GM18858 (cell line): ENCODE measurements at regions not wholly inside any gene's neighbourhood (a gene's known extent, or its start where the extent isn't known, plus 50 kb on each side); places are given as distances from the start of the nearest gene placed in this dataset.

Source experiments
- ATAC-seq: cut with Tn5 transposase; IDR thresholded peaks from one replicate; pipeline ENCODE4 v1.9.1; 2021; ENCODE audit not compliant: unreplicated experiment

- no peak for ATAC-seq
Observed at GRCh38 chr22:22392131-22392530, 116.4 kb downstream of the ZNF280B start.

- ATAC-seq, result no peak
Observed at GRCh38 chr22:22394591-22394990, 114.0 kb downstream of the ZNF280B start.

DNA sequence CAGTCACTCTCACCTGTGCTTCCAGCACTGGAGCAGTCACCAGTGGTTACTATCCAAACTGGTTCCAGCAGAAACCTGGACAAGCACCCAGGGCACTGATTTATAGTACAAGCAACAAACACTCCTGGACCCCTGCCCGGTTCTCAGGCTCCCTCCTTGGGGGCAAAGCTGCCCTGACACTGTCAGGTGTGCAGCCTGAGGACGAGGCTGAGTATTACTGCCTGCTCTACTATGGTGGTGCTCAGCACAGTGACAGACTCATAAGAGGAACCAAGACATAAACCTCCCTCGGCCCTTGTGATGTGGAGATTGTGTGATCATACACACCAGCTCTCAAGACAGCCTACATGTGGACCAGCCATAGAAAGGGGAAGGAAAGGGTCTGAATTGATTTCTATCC, 113.3 kb downstream of the ZNF280B start:
- no peak for ATAC-seq

DNA sequence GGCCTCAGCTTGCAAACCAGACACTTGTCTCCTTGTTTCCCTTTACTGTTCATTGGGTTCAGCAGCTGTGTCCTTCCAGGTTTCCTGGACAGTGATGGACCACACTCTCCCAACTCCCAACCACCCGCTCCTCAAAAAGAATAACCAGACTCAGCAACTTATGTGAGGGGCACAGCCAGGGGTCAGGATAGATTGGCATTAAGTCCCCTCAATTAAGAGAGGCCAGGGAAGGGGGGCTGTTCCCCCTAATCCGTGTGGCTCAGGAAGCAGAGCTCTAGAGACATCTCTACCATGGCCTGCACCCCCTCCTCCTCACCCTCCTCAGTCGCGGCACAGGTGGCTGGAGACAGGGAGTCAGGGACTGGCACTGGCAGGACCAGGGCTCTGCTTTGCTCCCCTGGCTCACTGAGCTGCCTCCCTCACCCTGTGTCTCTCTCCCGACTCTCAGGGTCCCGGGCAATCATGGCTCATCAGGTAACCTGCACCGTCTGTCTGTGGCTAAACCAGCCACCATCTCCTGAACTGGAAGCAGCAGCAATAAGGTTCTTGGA, 111.7 kb downstream of the ZNF280B start:
- no peak for ATAC-seq

GRCh38 chr22:22397292-22397870, 111.2 kb downstream of the ZNF280B start:
- no peak for ATAC-seq

DNA sequence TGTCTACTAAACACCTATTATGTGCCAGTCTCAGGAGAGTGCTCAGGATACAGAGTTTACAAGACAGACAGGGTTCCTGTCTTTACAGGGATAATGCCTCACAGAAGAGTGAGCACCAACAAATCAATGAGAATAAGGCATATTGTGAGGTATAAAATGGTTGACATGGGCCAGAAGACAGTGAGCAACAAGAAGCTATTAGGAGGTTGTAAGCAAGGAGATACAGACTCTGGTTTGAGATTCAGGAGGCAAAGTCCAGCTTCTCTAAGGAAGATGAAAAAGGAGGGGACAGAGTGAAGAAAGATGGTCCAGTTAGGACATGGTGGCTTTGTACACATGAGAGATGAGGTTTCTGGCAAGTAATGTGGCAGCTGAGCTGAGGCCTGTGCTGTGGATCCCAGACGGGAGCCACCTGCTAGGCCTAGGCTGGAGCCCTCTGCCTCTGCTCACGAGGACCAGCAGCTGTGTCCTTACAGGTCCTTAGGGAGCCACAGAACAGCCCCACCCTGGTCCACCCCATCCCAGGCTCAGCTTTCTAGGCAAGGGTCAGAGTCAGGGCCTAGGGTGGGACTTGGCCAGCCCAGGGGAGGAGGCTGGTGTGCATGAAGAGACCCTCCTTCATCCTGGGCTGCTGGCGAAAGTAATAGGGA, 110.5 kb downstream of the ZNF280B start:
- no peak for ATAC-seq

- no peak for ATAC-seq
Observed at GRCh38 chr22:22398530-22399327, 109.8 kb downstream of the ZNF280B start.

- ATAC-seq, result no peak
Observed at GRCh38 chr22:22400099-22400498, 108.4 kb downstream of the ZNF280B start.

DNA sequence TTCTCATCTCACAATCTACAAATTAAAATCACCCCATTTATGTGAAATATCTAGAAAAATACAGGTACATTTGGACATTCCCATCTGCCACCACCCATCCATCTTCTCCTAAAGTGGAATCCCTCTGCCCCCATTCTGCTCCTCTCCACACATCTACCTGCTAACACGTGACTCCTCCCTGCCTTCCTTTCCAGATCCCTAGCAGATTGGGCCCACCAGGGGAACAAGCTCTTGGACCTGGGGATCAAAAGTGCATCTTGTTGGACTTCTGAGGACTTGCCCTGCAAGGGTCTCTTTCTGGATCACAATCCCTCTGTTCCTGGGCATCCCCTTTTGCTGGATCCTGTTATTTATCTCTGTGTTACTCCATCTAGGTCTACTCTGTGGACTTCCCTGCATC, 107.6 kb downstream of the ZNF280B start:
- ATAC-seq, result no peak

DNA sequence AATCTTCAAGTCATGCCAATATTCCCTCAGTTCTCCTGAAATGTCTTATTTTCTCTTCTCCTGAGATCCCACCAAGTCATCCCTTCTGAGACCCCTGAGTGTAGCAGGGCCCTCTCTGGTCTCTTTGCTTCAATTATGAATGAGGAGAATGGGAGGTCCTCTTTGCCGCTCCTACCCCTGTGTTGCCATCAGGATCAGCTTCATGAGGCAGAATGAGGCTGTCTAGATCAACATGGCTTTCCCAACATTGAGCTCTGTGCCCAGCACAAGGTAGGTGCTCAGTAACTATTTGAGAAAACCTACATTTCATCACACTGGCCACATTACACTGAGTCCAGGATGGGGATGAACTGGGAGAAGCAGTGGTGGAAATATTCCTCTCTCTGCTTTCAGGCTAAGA, 107.2 kb downstream of the ZNF280B start:
- ATAC-seq, result no peak

DNA sequence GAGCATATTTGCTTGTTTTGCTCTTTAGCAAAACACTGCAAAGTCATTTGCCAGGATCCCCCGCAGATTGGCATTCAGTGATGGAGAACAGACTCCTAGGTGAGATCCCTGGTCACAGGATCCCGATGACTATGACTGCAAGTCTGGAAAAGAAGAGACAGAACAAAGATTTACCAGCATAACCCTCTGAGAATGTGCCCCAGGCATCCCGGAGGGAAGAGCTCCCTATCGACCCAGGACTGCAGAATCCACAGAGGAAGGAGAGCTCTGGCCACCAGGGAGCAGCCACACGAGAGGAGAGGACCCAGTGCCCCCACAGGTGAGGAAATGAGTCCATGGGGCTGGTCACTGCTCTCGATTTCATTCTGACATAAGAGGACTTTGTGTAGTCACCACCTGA, 105.2 kb downstream of the ZNF280B start:
- no peak for ATAC-seq

GRCh38 chr22:22403771-22404170, 104.8 kb downstream of the ZNF280B start:
- ATAC-seq, result no peak

DNA sequence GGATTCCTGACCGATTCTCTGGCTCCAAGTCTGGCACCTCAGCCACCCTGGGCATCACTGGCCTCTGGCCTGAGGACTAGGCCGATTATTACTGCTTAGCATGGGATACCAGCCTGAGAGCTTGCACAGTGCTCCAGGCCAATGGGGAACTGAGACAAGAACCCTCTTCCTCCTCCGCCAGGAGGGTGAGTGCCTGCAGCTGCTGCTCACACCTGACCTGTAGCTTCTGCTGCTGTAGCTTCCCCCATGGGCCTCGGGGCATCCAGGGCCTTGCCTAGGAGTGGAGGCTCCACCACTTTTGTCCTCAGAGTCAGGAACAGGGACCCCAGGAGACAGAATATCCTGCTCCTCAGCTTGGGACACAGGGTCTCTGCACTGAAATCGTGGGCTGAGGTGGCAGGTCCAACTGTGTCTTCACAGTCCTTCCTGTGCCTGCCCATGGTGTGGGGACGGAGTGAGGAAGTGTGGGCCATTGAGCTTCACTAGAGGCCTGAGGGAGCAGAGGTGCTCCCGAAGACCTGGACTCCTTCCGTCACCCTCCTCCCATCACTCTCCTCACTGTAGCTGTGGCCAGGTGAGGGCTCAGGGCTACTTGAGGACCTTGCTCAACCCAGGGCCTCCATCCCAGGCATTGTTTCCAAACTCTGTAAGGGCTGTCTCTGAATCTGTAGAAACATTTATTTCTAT, 103.8 kb downstream of the ZNF280B start:
- peak; percentile 46 for ATAC-seq

DNA sequence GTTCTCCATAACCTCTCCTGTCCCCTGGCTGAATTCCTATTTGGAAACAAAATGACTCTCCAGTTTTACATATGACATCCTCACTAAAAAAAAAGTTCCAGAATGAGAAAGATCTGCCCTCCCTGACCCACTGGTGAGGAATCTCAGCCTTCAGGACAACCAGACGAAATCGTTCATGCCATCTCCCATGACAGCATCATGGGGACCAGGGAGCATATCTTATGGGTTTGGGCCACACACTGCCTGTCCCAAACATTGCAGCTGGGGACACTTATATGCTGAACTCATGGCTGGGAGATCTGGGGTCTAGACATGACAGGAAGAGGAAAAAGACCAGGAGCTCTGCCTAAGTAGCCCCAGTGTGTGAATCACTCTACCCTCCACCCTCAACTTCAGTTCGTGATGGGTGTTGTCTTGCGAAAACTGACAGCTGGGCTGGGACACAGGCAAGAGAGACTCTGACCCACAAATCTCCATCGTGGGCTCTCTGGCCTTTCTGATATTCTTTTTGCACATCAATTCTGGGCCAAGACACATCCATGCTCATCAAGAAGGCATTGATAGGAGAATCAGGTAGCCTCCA, 102.0 kb downstream of the ZNF280B start:
- ATAC-seq, result no peak

- no peak for ATAC-seq
Observed at GRCh38 chr22:22407061-22407460, 101.5 kb downstream of the ZNF280B start.

- ATAC-seq, result no peak
Observed at GRCh38 chr22:22408269-22408668, 100.3 kb downstream of the ZNF280B start.

DNA sequence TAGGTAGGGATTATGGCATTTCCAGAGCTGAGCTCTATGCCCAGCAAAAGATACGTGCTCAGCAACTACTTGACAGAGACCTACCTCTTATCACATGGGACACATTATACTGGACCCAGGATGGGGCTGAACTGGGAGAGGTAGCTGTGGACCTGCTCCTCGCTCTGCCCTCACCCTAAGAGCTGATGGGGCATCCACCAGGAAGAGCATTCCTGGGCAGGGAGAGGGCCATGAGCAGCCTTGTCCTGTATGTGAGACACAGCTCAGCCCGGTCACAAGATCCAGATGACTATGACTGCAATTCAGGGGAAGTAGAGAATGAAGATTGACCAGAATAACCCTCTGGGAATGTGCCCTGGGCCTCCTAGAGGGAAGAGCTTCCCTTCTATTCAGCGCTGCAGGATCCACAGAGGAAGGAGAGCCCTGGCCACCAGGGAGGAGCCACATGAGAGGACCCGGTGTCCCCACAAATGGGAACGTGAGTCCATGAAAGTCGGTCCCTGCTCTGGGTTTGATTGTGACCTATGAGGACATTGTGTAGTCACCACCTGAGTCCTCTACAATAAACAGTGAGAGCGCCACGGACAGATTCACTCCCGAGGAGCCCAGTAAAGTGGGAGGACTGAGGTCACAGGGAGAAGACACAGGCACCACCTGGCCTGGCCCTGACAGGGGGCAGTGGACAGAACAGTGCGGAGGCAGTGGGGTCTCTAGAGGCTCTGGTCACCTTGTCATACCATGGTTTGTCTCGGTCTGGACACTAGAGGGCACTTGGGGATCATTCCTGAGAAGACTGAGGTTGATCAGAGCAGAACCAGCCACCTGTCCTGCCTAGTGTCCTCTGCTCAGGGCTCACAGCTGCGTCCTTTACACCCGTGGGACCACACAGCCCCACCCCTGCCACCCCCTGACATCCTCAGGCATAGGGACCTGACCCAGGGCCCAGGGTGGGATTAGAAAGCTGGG, 99.5 kb downstream of the ZNF280B start:
- no peak for ATAC-seq

GRCh38 chr22:22410121-22410520, 98.4 kb downstream of the ZNF280B start:
- no peak for ATAC-seq

GRCh38 chr22:22410677-22411076, 97.9 kb downstream of the ZNF280B start:
- no peak for ATAC-seq

DNA sequence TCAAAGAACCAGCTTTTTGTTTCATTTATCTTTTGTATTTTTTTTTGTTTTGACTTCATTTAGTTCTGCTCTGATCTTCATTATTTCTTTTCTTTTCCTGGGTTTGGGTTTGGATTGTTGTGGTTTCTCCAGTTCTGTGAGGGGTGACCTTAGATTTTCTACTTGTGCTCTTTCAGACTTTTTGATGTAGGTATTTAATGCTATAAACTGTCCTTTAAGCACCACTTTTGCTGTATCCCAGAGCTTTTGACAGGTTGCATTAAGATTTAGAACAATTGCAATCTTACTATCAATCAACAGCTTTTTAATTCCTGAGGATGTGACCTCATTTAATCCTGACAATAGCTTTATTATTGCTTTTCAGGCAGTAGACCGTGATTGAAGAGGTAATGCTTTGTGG, 94.3 kb downstream of the ZNF280B start:
- no peak for ATAC-seq
